SU-DHL-6 (cell line): ENCODE measurements at regions not wholly inside any gene's neighbourhood (a gene's known extent, or its start where the extent isn't known, plus 50 kb on each side); places are given as distances from the start of the nearest gene placed in this dataset.

ENCODE experiments used
- H2AFZ ChIP-seq: fragments of 200-600 bp; sonication (generic); 2 replicates; pipeline ENCODE4 v1.6.1; 2014; ENCODE audit warnings: low read depth, mild to moderate bottlenecking, moderate library complexity, mixed read lengths, antibody characterized with exemption, low read length; ENCODE audit not compliant: severe bottlenecking
- H3F3A ChIP-seq: fragments of 200-600 bp; shearing (Covaris generic); 2 replicates; pipeline ENCODE4 v1.6.0; 2016; ENCODE audit warnings: antibody characterized with exemption, mild to moderate bottlenecking; ENCODE audit not compliant: insufficient read depth
- H3K27ac ChIP-seq: fragments of 200-600 bp; sonication (generic); 2 replicates; pipeline ENCODE4 v1.5.1; 2016; ENCODE audit warnings: low read depth, mild to moderate bottlenecking, low read length, moderate library complexity, mixed read lengths
- H3K27me3 ChIP-seq: fragments of 200-600 bp; sonication (generic), shearing (Covaris generic); 2 replicates; pipeline ENCODE4 v1.6.0; 2014; ENCODE audit warnings: mild to moderate bottlenecking, low read length
- H3K36me3 ChIP-seq: fragments of 200-600 bp; sonication (generic); 2 replicates; pipeline ENCODE4 v1.6.1; 2014; ENCODE audit warnings: mild to moderate bottlenecking, low read length, mixed read lengths
- H3K4me2 ChIP-seq: fragments of 300-600, 200-600 bp; shearing (Covaris generic), sonication (generic); 2 replicates; pipeline ENCODE4 v1.6.0; 2014; ENCODE audit warnings: low read length, low read depth, mild to moderate bottlenecking; ENCODE audit not compliant: poor library complexity, severe bottlenecking
- H3K4me3 ChIP-seq: fragments of 200-600 bp; sonication (generic); 2 replicates; pipeline ENCODE4 v1.5.1; 2014; ENCODE audit warnings: antibody characterized with exemption, low read length, mild to moderate bottlenecking, mixed read lengths; ENCODE audit not compliant: insufficient read depth, poor library complexity, severe bottlenecking
- H3K79me2 ChIP-seq: fragments of 200-600 bp; sonication (generic); 2 replicates; pipeline ENCODE4 v1.6.1; 2014; ENCODE audit warnings: mild to moderate bottlenecking, low read length, moderate library complexity; ENCODE audit not compliant: insufficient read depth
- H3K9ac ChIP-seq: fragments of 200-600 bp; sonication (generic); 2 replicates; pipeline ENCODE4 v1.7.0; 2014; ENCODE audit warnings: mild to moderate bottlenecking, low read length
- H3K9me2 ChIP-seq: fragments of 200-600 bp; sonication (generic); replicated peaks from 2 replicates; pipeline ENCODE4 v1.6.1; 2014; ENCODE audit warnings: low read length; ENCODE audit not compliant: insufficient read depth
- H3K9me3 ChIP-seq: fragments of 200-600 bp; sonication (generic); 2 replicates; pipeline ENCODE4 v1.6.1; 2014; ENCODE audit warnings: low read length, mixed read lengths; ENCODE audit not compliant: insufficient read depth
- H4K20me1 ChIP-seq: fragments of 200-600 bp; sonication (generic); 2 replicates; pipeline ENCODE4 v1.6.1; 2014; ENCODE audit warnings: low read depth, mild to moderate bottlenecking, antibody characterized with exemption, low read length, moderate library complexity, mixed read lengths
- EZH2phosphoT487 ChIP-seq: fragments of 200-600 bp; sonication (generic), shearing (Covaris generic); conservative IDR thresholded peaks from 2 replicates; pipeline ENCODE4 v1.6.1; 2018; ENCODE audit warnings: mild to moderate bottlenecking, antibody characterized with exemption, low read length, moderate library complexity, mixed read lengths
- TF ChIP-seq, protein P1 (sequence below): fragments of 200-600 bp; sonication (generic); IDR thresholded peaks from one replicate; pipeline ENCODE4 v1.5.1; 2017; ENCODE audit warnings: antibody characterized with exemption, mild to moderate bottlenecking, low read length, moderate library complexity; ENCODE audit not compliant: insufficient read depth, poor library complexity, severe bottlenecking

DNA sequence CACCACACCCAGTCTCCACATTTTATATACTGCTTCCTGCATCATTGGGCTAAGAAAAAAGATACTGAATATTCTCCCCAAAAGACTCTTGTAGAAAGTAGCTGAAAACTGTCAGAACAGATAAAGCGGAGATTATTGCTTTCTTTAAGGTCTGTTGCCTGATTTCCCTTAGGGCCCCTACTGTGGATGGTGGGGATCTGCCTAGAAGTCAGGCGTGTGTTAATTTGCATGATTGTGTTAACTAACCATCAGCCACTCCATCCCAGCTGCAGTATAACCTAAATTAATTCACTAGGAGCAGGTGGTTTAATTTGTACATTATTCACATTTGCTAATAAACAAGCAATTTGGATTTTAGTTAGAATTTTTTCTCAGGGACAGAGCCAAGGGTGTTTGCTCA is 360.3 kb downstream of the FBXW7 start:
- H3K9me2 ChIP-seq: no peaks in the 10 kb centered on the region
- H4K20me1 ChIP-seq: no peaks in the 10 kb centered on the region
- H3K9me3 ChIP-seq: no peaks in the 10 kb centered on the region
- H3K9ac ChIP-seq: no peak overlapping the region
- no peak overlapping the region for H3K4me3 ChIP-seq
- H3K27ac ChIP-seq: no peak overlapping the region
- no peaks in the 10 kb centered on the region for H3K27me3 ChIP-seq
- H2AFZ ChIP-seq: no peak overlapping the region
- H3K4me2 ChIP-seq: no peak overlapping the region
- H3K79me2 ChIP-seq: no peaks in the 10 kb centered on the region
- no peak for TF ChIP-seq EZH2phosphoT487
- TF ChIP-seq, protein P1, sequence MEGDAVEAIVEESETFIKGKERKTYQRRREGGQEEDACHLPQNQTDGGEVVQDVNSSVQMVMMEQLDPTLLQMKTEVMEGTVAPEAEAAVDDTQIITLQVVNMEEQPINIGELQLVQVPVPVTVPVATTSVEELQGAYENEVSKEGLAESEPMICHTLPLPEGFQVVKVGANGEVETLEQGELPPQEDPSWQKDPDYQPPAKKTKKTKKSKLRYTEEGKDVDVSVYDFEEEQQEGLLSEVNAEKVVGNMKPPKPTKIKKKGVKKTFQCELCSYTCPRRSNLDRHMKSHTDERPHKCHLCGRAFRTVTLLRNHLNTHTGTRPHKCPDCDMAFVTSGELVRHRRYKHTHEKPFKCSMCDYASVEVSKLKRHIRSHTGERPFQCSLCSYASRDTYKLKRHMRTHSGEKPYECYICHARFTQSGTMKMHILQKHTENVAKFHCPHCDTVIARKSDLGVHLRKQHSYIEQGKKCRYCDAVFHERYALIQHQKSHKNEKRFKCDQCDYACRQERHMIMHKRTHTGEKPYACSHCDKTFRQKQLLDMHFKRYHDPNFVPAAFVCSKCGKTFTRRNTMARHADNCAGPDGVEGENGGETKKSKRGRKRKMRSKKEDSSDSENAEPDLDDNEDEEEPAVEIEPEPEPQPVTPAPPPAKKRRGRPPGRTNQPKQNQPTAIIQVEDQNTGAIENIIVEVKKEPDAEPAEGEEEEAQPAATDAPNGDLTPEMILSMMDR: no peak
- no peaks in the 10 kb centered on the region for H3K36me3 ChIP-seq
- H3F3A ChIP-seq: no peaks in the 10 kb centered on the region

DNA sequence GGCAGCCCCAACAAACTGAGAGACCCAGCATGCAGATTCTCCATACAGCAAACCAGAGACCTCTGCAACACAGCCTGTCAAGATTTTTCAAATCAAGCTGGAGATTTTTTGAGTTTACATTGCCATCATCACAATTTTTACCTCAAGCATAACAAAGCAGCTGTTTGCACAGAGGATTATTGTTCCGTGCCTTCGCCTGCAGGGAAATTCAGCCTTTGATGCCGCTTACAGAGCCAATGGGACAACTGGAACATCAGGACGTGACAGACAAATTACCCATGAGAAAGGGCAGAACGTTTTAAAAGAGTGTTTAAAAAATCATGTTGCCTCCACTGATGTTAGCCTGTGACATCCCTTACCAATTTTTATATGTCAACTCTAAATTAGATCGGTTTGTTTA is 363.7 kb downstream of the FBXW7 start:
- Histone ChIP-seq H3K27me3 (no peaks in the 10 kb centered on the region), H3K27ac (no peak overlapping the region)

DNA sequence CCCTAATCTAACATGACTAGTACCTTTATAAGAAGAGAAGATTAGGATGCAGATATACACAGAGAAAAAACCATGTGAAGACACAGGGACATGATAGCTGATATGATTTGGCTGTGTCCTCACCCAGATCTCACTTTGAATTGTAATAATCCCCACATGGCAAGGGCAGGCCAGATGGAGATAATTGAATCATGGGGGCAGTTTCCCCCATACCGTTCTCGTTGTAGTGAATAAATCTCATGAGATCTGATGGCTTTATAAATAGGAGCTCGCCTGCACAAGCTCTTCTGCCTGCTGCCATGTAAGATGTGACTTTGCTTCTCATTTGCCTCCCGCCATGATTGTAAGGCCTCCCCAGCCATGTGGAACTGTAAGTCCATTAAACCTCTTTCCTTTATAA is 364.3 kb downstream of the FBXW7 start:
- TF ChIP-seq, protein P1: no peak
- TF ChIP-seq EZH2phosphoT487: no peak
- Histone ChIP-seq H3K27ac (no peak overlapping the region), H3K9me3 (no peaks in the 10 kb centered on the region), H3K27me3 (no peaks in the 10 kb centered on the region), H2AFZ (no peak overlapping the region), H3K36me3 (no peaks in the 10 kb centered on the region), H3K79me2 (no peaks in the 10 kb centered on the region), H3K9me2 (no peaks in the 10 kb centered on the region), H3K4me2 (no peak overlapping the region), H3K4me3 (no peak overlapping the region), H3K9ac (no peak overlapping the region), H3F3A (no peaks in the 10 kb centered on the region), H4K20me1 (no peaks in the 10 kb centered on the region)

More for the DNA sequence above, 363.7 kb downstream of the FBXW7 start:
- no peak overlapping the region for H3K4me2 ChIP-seq
- no peak overlapping the region for H3K9ac ChIP-seq
- TF ChIP-seq, protein P1: no peak
- no peak for TF ChIP-seq EZH2phosphoT487
- H2AFZ ChIP-seq: no peak overlapping the region
- H3K79me2 ChIP-seq: no peaks in the 10 kb centered on the region
- no peak overlapping the region for H3K4me3 ChIP-seq
- no peaks in the 10 kb centered on the region for H3K9me3 ChIP-seq
- H3F3A ChIP-seq: no peaks in the 10 kb centered on the region
- no peaks in the 10 kb centered on the region for H3K9me2 ChIP-seq
- no peaks in the 10 kb centered on the region for H3K36me3 ChIP-seq
- H4K20me1 ChIP-seq: no peaks in the 10 kb centered on the region
